NCI-H446 treated with DMSO at 0.1 percent for 48 hours (cell line): ENCODE measurements at regions not wholly inside any gene's neighbourhood (a gene's known extent, or its start where the extent isn't known, plus 50 kb on each side); places are given as distances from the start of the nearest gene placed in this dataset.

Experiments used
- DNase-seq: peaks from one replicate; lab custom pipeline; 2025; lab: John Stamatoyannopoulos, UW

GRCh38 chr20:20992686-20993360 lies 113.3 kb downstream of the LINC00237 start:
- DNase-seq, result no peak

GRCh38 chr20:20992277-20992676 lies 113.9 kb downstream of the LINC00237 start:
- no peak for DNase-seq

GRCh38 chr20:20989081-20989480 lies 117.1 kb downstream of the LINC00237 start:
- no peak for DNase-seq

- no peak for DNase-seq
Measured at GRCh38 chr20:20979934-20980333, 126.2 kb downstream of the LINC00237 start.

- DNase-seq, result no peak
Measured at GRCh38 chr20:20977786-20978185, 128.4 kb downstream of the LINC00237 start.

GRCh38 chr20:20972490-20972889 lies 133.7 kb downstream of the LINC00237 start:
- DNase-seq, result no peak

GRCh38 chr20:20971810-20972209 lies 134.3 kb downstream of the LINC00237 start:
- DNase-seq, result no peak

GRCh38 chr20:20970841-20971240 lies 135.3 kb downstream of the LINC00237 start:
- no peak for DNase-seq

- DNase-seq, result no peak
Measured at GRCh38 chr20:20969701-20970280, 136.4 kb downstream of the LINC00237 start.

- DNase-seq, result no peak
Measured at GRCh38 chr20:20967564-20968184, 138.5 kb downstream of the LINC00237 start.

GRCh38 chr20:20966171-20966570 lies 140.0 kb downstream of the LINC00237 start:
- no peak for DNase-seq

- DNase-seq, result no peak
Measured at GRCh38 chr20:20959031-20959755, 147.0 kb downstream of the LINC00237 start.

- no peak for DNase-seq
Measured at GRCh38 chr20:20956513-20956931, 149.6 kb downstream of the LINC00237 start.

GRCh38 chr20:20955892-20956291 lies 150.3 kb downstream of the LINC00237 start:
- no peak for DNase-seq

- no peak for DNase-seq
Measured at GRCh38 chr20:20953738-20954618, 152.2 kb downstream of the LINC00237 start.

GRCh38 chr20:20950620-20951019 lies 155.5 kb downstream of the LINC00237 start:
- no peak for DNase-seq

GRCh38 chr20:20946122-20946759 lies 159.9 kb downstream of the LINC00237 start:
- no peak for DNase-seq

- no peak for DNase-seq
Measured at GRCh38 chr20:20941468-20941889, 164.7 kb downstream of the LINC00237 start.

GRCh38 chr20:20939006-20939405 lies 167.2 kb downstream of the LINC00237 start:
- no peak for DNase-seq

- DNase-seq, result no peak
Measured at GRCh38 chr20:20938599-20938998, 167.6 kb downstream of the LINC00237 start.

- DNase-seq, result no peak
Measured at GRCh38 chr20:20938131-20938530, 168.0 kb downstream of the LINC00237 start.
